SK-MEL-5 (cell line): ENCODE measurements at regions not wholly inside any gene's neighbourhood (a gene's known extent, or its start where the extent isn't known, plus 50 kb on each side); places are given as distances from the start of the nearest gene placed in this dataset.
A peak's percentile ranks its signal among the peaks of the same experiment; 100 is the strongest.

Source experiments
- DNase-seq: peaks from one replicate; pipeline ENCODE4 v3.0.0-alpha.2; 2016; ENCODE audit warnings: low read depth, low spot score
- in situ Hi-C: cut with HindIII; loops from 2 replicates; pipeline ENCODE4 v1.10.0; 2016; ENCODE audit warnings: low sequenced_read_pairs, high pct_unique_total_duplicates, low pct_unique_long_range_greater_than_20kb

DNA sequence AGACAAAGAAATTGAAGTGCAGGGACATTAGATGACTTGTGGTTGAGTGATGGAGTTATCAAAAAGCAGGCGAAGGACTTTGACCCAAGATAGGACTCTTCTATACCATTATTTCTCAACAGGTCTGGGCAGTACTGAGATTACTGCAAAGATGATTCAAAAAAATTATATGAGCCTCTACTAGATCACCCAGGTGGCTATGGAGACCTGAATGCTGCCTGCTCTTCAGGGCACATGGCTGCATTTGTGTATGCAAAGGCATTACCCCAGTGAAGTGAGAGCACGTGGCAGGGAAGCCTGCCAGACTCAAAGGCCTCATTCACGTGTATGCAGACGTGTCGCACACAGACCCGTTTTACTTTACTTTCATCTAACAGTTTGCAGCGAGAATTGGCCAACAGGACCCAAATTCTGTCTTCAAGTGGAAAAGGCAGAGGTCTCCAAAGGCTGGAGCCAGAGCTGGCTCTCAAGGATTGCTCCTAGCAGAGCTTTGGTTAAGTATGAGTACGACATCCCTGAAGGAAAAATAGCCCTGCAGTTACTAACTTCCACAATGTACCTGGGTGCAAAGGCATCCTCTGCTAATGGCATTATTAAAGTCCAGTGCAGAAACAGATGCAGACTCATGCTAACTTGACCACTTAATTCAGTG lies 113.8 kb upstream of the ARMC2 start:
- in situ Hi-C loops, result no loop called here
- DNase-seq, result no peak

DNA sequence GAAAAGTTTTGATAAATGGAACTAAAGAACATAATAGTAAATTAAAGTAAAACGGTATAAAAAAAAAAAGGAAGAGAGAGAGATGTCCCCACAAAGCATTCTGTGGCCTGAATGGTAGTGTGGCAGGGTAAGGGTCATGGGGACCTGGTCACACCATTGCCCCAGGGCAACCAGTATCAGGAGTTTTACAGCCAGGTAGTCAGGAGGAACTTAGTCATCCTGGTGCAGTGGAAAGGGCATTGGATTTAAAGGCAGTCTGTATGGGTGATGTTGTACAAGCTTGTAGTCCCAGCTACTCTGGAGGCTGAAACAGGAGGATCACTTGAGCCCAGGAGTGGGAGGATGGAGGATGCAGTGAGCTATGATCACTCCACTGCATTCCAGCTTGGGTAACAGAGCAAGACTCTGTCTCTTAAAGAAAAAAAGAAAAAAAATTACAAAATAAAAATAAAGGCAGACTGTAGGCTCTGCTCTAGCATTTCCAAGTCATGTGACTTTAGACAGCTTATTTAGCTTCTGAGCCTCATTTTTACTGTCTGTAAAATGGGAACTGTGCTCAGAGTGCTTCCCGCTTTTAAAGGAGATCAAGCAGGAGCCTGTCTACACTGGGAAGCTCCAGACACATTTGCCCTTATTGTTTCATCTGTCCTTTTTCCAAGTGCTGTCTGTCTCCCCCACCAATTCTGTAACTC lies 112.8 kb upstream of the ARMC2 start:
- in situ Hi-C loops, result no loop called here
- peak; percentile 58 for DNase-seq

DNA sequence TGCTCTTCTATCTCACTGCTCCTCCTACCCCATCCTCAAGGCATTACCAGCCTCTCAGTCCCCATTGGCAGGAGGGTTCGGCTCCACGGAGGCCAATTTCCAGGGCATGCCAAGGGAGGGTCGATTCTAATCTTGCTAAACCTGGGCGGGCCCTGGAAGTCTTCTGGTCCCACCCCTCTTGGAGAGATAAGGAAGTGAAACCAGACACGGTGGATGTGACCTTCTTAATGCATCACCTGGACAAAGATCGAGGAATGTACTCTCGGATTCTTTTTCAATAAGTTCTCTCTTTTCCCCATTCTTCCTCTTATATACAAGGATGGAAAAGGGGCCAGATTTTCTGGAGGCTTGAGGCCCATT lies 112.2 kb upstream of the ARMC2 start:
- in situ Hi-C loops, result no loop called here

DNA sequence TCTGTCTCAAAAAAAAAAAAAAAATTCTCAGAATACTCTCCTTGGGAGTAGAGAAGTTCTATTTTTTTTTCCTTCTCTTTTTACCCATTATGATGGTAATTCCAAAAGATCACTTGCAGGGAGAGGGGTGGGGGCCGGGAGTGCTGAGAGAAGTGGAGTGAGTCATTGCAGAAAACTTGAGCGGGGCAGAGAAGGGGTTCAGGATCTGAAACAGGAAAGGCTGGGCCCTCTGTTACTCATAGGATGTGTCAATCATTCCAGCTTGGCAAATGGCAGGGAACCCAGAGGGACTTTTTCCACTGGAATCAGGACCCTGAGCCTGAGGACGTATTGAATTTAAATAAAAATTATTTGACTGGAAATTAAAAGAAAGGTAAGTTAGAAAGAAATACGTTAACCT lies 111.4 kb upstream of the ARMC2 start:
- in situ Hi-C loops, result no loop called here

More for the DNA sequence above, 112.2 kb upstream of the ARMC2 start:
- DNase-seq, result no peak

DNA sequence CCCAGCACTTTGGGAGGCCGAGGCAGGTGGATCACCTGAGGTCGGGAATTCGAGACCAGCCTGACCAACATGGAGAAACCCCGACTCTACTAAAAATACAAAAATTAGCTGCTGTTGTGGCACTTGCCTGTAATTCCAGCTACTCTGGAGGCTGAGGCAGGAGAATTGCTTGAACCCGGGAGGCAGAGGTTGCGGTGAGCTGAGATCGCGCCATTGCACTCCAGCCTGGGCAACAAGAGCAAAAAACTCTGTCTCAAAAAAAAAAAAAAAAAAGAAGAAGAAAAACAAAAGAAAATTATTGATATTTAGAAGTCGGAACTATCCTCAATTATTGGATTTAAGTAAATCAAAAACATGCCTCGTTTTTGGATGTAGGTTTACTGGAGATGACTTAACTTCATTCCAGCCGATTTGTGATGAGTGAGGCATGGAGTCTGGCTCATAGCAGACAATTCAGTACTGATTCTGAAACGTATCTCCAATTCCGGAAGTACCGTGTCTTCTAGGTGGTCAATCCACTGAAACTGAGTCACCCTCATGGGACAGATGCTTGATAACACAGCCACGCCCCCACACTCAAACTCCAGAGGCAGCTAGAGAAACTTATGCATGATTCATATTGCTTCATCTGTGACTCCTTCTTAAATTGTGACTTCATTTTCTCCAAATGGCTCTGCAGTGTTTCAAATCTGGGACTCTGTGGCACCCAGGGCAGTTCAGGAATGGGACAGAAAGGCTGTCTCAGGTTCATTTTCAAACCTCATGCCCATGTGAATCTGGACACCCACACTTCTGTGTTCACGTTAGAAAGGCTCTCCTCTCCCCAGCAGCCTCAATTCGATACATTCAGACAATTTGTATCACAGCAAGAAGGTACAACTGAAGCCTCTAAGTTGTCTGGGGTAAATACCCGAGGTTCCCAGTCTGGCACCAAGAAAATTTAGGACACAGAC lies 110.4 kb upstream of the ARMC2 start:
- DNase-seq, result peak; percentile 58
- in situ Hi-C loops, result no loop called here

More for the DNA sequence above, 111.4 kb upstream of the ARMC2 start:
- DNase-seq, result no peak

DNA sequence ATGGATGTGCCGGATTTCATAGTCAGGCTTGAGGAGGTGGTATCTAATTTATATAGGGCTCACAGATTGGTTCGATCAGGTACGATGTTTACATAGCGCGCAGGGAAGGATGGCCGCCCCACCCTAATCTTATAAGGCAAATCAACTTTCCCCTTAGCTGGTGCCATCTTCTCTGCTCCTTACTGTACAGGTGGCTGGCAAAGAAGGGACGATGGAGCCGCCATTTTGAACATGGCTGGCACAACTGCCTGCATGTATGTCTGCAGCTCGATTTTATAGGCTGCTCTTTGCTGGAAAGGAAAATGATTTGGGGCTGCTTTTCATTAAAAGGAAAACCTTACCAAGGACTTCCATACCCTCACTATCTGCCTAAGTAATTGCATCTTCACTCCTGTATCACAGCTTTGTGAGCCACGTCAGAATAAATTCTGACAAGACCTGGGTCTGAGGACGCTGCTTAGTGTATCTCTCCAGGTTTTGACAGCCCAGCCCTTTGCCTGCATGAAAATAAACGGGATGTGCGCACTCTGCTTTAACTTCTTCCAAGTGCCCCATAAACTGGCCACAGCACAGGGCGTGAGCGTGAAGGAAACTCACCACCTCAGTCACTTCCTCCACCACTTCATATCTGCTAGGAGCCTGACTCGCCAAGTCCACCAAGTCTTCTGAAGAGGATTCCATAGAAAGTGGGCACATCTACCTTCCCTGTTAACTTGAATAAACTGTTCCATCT lies 109.4 kb upstream of the ARMC2 start:
- no peak for DNase-seq

DNA sequence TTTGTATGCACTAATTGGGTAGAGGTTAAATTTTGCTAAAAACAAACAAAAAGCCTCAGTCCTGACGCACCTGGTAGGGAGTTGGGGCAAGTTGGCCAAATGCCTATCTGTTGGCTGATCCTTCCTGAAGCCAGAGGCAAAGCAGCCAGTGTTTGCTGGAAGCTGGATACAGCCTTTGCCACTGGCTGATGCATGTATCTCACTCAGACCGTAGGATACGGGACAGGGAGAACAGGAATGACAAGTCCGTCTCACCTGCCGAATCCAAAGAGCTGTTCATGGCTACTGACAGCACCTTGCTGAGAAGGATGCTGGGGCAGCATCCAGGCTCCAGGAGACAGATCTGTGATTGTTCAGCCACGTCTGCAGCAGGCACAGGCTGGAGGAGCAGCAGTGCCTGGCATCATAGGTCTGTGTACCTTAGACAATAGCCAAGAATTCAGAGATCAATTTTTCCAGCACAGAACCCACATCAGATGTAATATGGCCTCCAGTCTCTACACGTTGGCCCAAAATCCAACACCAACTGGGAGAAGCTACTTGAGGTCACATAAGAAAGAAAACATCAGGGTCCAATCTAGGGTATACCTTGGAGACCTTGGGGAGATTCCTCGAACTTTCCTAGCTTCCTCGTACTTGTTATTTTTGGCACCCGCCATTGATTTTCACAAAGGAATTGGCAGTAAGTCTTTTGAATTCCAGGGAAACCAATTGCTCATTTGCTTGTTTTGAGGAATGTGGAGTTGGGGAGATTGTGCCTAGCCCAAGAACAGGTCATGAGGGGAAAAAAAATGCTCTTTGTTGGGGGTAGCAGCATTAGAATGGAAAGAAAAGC lies 108.5 kb upstream of the ARMC2 start:
- in situ Hi-C loops, result no loop called here
- DNase-seq, result no peak

More for the DNA sequence above, 109.4 kb upstream of the ARMC2 start:
- in situ Hi-C loops, result no loop called here

DNA sequence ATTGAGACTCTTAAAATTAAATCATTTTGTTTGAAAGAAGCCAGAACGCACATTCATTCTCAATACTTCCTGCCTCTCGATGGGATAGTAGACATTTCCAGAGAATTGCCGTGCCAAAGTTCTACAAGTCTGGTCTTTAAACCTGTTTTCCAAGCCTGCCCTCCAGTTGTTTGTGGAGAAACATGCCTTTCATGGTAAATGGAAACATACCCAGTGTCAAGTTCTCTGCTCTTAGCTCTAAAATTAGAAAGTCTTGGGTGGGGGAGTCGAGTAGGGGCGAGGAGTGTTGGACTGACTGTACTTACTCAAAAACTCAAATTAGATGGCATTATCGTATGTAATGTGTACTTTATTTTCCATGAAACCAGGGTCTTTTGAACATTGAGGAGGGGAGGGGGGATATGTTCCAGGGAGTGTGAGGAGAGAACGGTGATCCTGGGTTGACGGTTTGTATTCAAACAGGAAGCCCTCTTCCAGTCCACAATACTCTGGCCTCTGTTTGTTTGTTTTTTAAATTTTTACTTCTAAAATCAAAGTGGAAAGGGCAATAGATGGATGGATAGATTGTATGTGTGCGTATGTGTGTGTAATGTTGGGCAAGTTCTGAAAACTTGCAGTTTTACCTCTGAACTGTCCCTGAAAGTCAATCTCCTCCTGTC lies 106.8 kb upstream of the ARMC2 start:
- in situ Hi-C loops, result no loop called here
- DNase-seq, result no peak

DNA sequence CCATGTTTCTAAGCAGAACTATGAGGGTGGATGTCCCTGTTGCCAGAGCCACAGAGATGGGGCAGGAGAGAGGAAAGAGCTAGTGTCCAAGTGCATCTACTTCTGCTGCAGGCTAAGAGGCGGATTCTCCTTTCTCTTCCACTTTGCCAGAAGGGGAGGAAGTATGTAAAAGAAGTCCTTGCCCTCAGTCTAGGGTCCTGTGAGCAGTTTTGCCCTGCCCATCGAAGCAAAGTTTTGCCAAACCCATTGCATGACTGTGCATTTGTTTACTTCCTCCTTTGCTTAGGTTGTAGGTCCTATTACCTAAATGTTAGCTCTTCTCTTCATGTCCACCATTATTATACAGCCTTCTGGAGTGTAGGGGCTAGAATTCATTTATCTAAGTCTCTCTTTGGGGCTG lies 106.2 kb upstream of the ARMC2 start:
- in situ Hi-C loops, result no loop called here
- DNase-seq, result no peak

DNA sequence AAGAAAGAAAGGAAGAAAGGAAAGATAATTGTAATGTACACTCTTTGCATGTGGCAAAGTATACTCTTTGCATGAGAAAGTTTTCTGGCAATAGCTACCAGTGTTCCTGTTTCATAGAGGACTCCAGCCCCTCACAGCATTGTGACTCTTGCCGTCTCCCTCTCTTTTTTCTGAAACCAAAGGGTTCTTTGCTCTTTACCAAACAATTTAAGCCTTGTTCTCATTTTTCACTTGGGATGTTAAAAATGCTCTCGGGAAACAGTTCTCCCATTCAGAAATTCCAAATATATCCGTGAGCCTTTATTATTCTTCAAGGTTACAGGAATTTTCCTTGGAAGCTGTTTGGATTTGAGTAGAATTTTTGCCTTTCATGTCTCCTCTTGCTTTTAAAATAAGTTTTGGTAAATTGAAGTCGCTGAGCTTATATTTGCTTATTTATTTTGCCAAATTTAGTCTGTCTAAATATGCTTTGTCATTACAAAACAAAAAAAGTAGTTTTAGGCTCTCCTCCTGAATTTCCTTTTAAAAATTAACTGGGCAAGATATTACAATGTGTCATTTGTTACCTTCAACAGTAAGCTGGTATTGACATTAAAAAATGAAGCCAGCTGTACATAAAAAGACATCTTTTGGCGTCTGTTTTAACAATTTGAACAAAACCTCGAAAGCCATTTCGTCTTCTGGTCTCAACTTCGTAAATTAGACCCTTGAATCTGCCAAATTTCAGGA lies 103.8 kb upstream of the ARMC2 start:
- in situ Hi-C loops, result no loop called here
- DNase-seq, result peak; percentile 94

DNA sequence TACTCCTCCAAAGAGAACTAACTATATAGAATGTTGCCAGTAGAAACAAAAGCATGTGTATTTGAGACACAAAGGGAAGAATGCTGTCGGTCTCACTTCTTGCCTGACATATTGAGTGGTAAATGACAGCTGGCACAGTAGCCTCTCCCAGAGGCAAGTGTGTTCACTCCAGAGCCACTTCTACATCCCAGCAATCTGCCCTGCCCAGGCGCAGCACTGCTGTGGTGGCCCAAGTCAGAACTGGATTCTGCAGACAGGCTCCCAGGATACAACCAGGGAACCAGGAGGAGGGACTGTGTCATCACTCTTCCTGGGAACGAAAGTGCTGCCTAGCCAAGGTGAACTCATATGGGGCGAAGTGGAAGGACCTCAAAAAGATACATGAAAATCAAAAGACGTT lies 103.2 kb upstream of the ARMC2 start:
- peak; percentile 33 for DNase-seq
- in situ Hi-C loops, result no loop called here

DNA sequence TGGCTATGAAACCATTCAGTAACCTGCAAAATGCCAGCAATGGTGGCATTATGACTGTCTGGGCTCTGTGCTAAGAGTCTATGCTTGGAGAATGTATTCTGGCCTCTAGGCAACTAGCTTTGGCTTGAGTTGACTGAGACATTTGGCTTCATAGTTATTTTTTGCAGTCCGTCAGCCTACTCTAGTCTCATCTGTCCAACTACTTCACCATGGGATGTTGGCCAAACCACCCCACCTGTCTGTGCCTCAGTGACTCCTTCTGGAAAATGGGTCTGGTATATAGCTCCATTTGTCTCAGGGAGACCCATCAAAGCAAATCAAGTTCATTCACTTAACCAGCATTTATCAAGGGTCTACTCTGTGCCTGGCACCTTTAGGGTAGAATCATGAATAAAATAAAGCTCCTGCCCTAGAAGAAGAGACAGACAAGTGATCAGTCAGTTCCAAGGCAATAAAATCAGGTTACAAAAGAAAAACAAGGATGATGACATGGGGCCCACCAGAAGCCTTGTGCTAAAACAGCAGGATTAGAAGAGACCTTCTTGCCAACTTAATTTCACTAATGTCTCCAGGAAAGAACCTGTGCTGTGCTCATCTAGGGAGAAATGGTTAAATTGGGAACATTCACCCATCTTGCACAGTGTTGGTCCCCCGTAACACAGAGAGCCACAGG lies 102.4 kb upstream of the ARMC2 start:
- DNase-seq, result no peak
- in situ Hi-C loops, result no loop called here

DNA sequence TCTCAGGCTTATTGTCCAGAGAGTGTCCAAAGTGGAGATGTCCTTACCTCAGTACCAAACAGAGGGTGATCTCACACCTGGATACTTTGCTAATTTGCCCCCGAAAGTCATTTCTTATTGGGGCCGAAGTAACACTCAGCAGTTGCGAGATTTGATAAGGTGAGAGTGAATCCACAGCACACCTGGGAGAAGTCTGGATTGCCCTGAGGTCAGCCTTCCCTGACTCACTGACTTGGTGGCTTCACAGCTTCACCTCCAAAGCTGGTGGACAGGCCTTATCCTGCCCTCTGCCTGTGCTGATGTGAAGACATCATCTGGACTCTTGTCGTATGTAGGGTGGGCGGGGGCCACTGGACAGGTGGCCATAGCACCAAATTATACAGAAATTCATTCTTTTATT lies 101.9 kb upstream of the ARMC2 start:
- in situ Hi-C loops, result no loop called here
- DNase-seq, result no peak

DNA sequence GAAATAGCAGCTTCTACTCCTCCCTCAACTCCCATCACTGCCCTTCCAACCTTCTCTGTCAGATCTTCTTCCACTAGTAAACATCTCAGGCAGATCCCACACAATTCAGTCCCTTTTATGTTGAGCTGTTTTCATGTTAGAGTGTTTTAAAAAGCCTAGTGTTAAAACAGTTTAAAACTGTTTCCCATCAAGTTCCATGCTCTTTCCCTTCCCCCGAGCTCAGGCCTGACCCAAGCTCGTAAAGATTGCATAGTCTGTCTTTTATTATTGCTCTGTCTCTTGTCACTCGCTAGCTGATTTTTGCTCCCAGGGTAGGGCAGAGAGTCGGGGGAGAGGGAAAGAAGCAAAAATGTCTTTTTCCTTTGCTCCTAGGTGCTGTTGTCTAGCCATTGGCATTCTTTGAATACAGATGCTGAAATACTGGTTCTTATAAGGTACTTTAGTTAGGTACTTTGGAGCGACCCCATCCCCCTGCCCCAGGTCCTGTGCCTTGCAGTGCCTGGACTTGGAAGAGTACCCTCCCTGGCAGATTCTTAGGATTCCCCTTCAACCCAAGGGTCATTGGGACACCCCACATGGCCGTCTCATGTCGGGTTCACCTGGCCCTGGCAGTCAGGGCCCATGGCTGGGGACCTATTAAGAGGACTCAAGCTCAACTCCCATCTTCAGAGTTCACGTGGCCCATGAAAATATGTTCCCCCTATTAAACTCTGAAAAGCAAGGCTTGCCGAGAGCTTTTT lies 101.2 kb upstream of the ARMC2 start:
- DNase-seq, result no peak
- in situ Hi-C loops, result no loop called here

DNA sequence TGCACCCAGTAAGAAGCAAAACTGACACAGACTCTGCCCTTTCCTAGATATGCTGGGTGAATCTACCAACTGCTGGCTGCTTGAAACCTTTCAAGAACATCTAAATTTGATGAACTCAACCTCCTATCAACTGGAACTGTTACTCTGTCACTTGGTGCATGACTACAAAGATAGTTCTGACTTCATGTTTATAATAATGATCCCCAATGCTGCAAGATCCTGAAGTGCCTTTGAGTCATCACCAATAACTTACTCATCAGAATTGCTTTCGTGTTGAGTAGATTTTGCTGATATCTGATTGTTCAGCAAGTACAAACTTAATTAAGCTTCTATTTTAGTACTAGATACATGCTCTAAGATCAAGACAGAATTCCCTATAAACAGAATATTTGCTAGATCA lies 100.2 kb upstream of the ARMC2 start:
- in situ Hi-C loops, result no loop called here
- no peak for DNase-seq
